Endothelial cell (in vitro differentiated cells): ENCODE measurements at regions not wholly inside any gene's neighbourhood (a gene's known extent, or its start where the extent isn't known, plus 50 kb on each side); places are given as distances from the start of the nearest gene placed in this dataset.

Source experiments
- DNase-seq: peaks from one replicate; pipeline ENCODE4 v3.0.0; 2021; ENCODE audit warnings: low spot score
- H3K27ac Mint-ChIP-seq: one replicate; pipeline ENCODE4 v1.8.0; 2021; ENCODE audit warnings: mixed read lengths, inconsistent platforms; ENCODE audit not compliant: unreplicated experiment
- H3K27me3 Mint-ChIP-seq: one replicate; pipeline ENCODE4 v1.8.0; 2021; ENCODE audit warnings: mild to moderate bottlenecking, moderate library complexity, mixed read lengths, inconsistent platforms; ENCODE audit not compliant: unreplicated experiment
- H3K36me3 Mint-ChIP-seq: one replicate; pipeline ENCODE4 v1.8.0; 2021; ENCODE audit warnings: mild to moderate bottlenecking, low read depth, mixed read lengths, inconsistent platforms; ENCODE audit not compliant: unreplicated experiment
- H3K4me1 Mint-ChIP-seq: one replicate; pipeline ENCODE4 v1.8.0; 2021; ENCODE audit warnings: mild to moderate bottlenecking, mixed read lengths, inconsistent platforms; ENCODE audit not compliant: unreplicated experiment
- H3K4me3 Mint-ChIP-seq: one replicate; pipeline ENCODE4 v1.8.0; 2021; ENCODE audit warnings: mild to moderate bottlenecking, mixed read lengths, inconsistent platforms; ENCODE audit not compliant: unreplicated experiment
- H3K9me3 Mint-ChIP-seq: one replicate; pipeline ENCODE4 v1.8.0; 2021; ENCODE audit warnings: mixed read lengths, inconsistent platforms; ENCODE audit not compliant: unreplicated experiment
- CTCF ChIP-seq: fragments of 200-600 bp; sonication (generic); IDR thresholded peaks from one replicate; pipeline ENCODE4 v1.5.0; 2021; ENCODE audit warnings: antibody characterized with exemption; ENCODE audit not compliant: unreplicated experiment

- H3K27me3 Mint-ChIP-seq, result no peaks in the 10 kb centered on the region
- no peak overlapping the region for H3K27ac Mint-ChIP-seq
- DNase-seq, result no peak
- H3K4me1 Mint-ChIP-seq, result no peaks in the 10 kb centered on the region
- TF ChIP-seq CTCF, result no peak
- no peaks in the 10 kb centered on the region for H3K9me3 Mint-ChIP-seq
- H3K4me3 Mint-ChIP-seq, result no peak overlapping the region
- no peaks in the 10 kb centered on the region for H3K36me3 Mint-ChIP-seq
Observed at GRCh38 chr3:74824366-74824765, 209.9 kb upstream of the CNTN3 start.

DNA sequence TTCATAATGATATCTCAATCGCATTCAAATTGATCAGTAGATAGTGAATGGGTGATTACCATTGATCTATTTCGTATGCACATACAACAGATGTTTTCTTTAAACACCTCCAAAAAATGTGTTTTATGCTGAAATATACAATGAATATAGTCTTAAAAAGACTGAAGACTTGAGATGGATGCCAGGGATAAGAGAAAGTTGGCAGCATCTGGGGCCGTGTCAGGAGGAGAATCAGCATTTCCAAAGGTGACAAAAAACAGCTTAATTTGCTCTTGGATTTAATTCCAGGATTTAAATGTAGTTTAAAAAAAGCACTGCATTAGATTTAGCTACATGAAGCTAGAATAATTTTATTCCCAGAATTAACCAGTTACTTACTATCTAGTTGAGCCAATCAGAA is 199.7 kb upstream of the CNTN3 start:
- Mint-ChIP-seq H3K27ac (no peak overlapping the region), H3K27me3 (no peaks in the 10 kb centered on the region), H3K9me3 (no peaks in the 10 kb centered on the region), H3K36me3 (no peaks in the 10 kb centered on the region), H3K4me1 (no peaks in the 10 kb centered on the region), H3K4me3 (no peak overlapping the region)
- no peak for TF ChIP-seq CTCF
- DNase-seq, result no peak

DNA sequence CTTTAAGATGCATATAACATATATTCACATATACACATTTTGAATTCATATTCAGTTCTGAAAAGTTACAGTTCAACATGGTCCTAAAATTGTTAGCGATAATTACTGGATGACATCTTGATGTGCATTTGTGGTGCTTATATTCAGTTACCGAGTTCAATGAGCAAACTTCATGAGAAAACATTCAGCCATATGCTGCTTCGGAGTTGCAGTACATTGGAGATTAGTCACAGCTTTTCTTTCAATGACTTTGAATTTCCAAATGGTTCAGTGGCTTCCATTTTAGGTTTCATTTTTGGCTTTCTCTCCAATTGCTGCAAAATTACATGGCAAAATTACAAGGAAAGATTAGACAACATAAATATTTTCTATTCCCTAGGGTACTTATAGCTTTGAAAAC is 198.3 kb upstream of the CNTN3 start:
- H3K4me1 Mint-ChIP-seq, result no peaks in the 10 kb centered on the region
- TF ChIP-seq CTCF, result no peak
- no peaks in the 10 kb centered on the region for H3K9me3 Mint-ChIP-seq
- no peak overlapping the region for H3K27ac Mint-ChIP-seq
- H3K4me3 Mint-ChIP-seq, result no peak overlapping the region
- no peaks in the 10 kb centered on the region for H3K36me3 Mint-ChIP-seq
- H3K27me3 Mint-ChIP-seq, result no peaks in the 10 kb centered on the region
- no peak for DNase-seq

- Mint-ChIP-seq H3K27ac (no peak overlapping the region), H3K9me3 (no peaks in the 10 kb centered on the region), H3K27me3 (no peaks in the 10 kb centered on the region), H3K36me3 (no peaks in the 10 kb centered on the region), H3K4me1 (no peaks in the 10 kb centered on the region), H3K4me3 (no peak overlapping the region)
- TF ChIP-seq CTCF, result no peak
- DNase-seq, result no peak
Observed at GRCh38 chr3:74808506-74809275, 194.2 kb upstream of the CNTN3 start.

DNA sequence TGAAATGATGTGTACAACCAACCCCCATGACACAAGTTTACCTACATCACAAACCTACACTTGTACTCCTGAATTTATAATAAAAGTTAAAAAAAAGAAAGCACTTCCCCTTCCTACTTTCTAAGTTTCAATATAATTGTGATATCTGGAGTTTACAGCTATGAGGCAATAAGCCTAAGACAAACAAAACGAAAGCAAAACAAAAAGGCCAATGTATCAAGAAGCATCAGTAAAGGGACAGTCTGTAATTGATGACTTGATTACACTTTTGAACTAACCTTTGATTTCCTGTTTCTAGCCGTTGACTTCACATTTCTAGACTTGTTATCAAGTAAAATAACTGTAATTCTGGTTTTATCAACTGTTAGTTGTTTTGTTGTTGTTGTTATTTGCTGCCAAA is 187.5 kb upstream of the CNTN3 start:
- DNase-seq, result no peak
- Mint-ChIP-seq H3K9me3 (no peaks in the 10 kb centered on the region), H3K27me3 (no peaks in the 10 kb centered on the region), H3K27ac (no peak overlapping the region), H3K36me3 (no peaks in the 10 kb centered on the region), H3K4me1 (peaks cover 2% of the 10 kb centered on the region), H3K4me3 (no peak overlapping the region)
- no peak for TF ChIP-seq CTCF
